Kidney epithelial cell (primary cell): ENCODE measurements at regions not wholly inside any gene's neighbourhood (a gene's known extent, or its start where the extent isn't known, plus 50 kb on each side); places are given as distances from the start of the nearest gene placed in this dataset.

Source experiments
- DNase-seq: peaks from one replicate; pipeline ENCODE4 v3.0.0-alpha.2; 2010; ENCODE audit warnings: low read depth
- H3K27me3 ChIP-seq: 2 replicates; pipeline ENCODE4 v1.6.0; 2011; ENCODE audit warnings: low read length; ENCODE audit not compliant: control insufficient read depth, insufficient read depth
- H3K36me3 ChIP-seq: 2 replicates; pipeline ENCODE4 v1.5.1; 2011; ENCODE audit warnings: low read length; ENCODE audit not compliant: control insufficient read depth, insufficient read depth
- H3K4me3 ChIP-seq: 2 replicates; pipeline ENCODE4 v1.5.1; 2011; ENCODE audit warnings: low read depth, mild to moderate bottlenecking, control low read depth, low read length
- TF ChIP-seq, protein P1 (sequence below): IDR thresholded peaks from 2 replicates; pipeline ENCODE4 v1.5.1; 2011; ENCODE audit warnings: mild to moderate bottlenecking, moderate library complexity, low read length, control low read depth, inconsistent platforms; ENCODE audit not compliant: insufficient read depth, poor library complexity, severe bottlenecking

- H3K36me3 ChIP-seq, result no peaks in the 10 kb centered on the region
- TF ChIP-seq, protein P1, sequence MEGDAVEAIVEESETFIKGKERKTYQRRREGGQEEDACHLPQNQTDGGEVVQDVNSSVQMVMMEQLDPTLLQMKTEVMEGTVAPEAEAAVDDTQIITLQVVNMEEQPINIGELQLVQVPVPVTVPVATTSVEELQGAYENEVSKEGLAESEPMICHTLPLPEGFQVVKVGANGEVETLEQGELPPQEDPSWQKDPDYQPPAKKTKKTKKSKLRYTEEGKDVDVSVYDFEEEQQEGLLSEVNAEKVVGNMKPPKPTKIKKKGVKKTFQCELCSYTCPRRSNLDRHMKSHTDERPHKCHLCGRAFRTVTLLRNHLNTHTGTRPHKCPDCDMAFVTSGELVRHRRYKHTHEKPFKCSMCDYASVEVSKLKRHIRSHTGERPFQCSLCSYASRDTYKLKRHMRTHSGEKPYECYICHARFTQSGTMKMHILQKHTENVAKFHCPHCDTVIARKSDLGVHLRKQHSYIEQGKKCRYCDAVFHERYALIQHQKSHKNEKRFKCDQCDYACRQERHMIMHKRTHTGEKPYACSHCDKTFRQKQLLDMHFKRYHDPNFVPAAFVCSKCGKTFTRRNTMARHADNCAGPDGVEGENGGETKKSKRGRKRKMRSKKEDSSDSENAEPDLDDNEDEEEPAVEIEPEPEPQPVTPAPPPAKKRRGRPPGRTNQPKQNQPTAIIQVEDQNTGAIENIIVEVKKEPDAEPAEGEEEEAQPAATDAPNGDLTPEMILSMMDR, result no peak
- no peak overlapping the region for H3K4me3 ChIP-seq
- DNase-seq, result no peak
- H3K27me3 ChIP-seq, result no peaks in the 10 kb centered on the region
These were observed 227.8 kb downstream of the NAF1 start for GRCh38 chr4:162938738-162939485.

- Histone ChIP-seq H3K4me3 (no peak overlapping the region), H3K27me3 (no peaks in the 10 kb centered on the region), H3K36me3 (no peaks in the 10 kb centered on the region)
- no peak for DNase-seq
- TF ChIP-seq, protein P1, result no peak
These were observed 231.5 kb downstream of the NAF1 start for GRCh38 chr4:162935214-162935613.

DNA sequence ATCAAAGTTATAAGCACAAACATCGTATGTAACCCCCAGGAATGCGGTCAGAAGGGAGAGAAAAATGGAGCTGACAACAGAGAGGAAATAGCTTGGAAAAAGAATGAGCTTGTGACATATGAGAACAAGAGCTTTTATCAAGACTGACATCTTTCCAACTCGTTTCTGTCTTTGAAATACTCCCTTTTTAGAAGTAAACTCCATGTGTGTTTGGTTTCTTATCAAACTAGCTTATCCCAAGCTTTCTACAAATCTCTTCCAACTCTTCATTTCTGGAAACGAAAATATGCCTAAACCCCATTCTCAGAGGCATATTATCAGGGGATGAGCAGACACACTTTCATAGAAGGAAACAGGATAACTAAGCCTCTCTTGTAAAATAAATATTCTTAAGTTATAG, 235.4 kb downstream of the NAF1 start:
- H3K4me3 ChIP-seq, result no peak overlapping the region
- H3K27me3 ChIP-seq, result no peaks in the 10 kb centered on the region
- H3K36me3 ChIP-seq, result no peaks in the 10 kb centered on the region
- TF ChIP-seq, protein P1, result no peak
- no peak for DNase-seq

- Histone ChIP-seq H3K36me3 (no peaks in the 10 kb centered on the region), H3K4me3 (no peak overlapping the region), H3K27me3 (no peaks in the 10 kb centered on the region)
- TF ChIP-seq, protein P1, result no peak
- DNase-seq, result no peak
These were observed 245.4 kb downstream of the NAF1 start for GRCh38 chr4:162921178-162921785.

GRCh38 chr4:162920649-162921048, 246.0 kb downstream of the NAF1 start:
- H3K27me3 ChIP-seq, result no peaks in the 10 kb centered on the region
- DNase-seq, result no peak
- no peak overlapping the region for H3K4me3 ChIP-seq
- no peaks in the 10 kb centered on the region for H3K36me3 ChIP-seq
- TF ChIP-seq, protein P1, result no peak

- H3K4me3 ChIP-seq, result no peak overlapping the region
- no peaks in the 10 kb centered on the region for H3K36me3 ChIP-seq
- TF ChIP-seq, protein P1, result no peak
- H3K27me3 ChIP-seq, result no peaks in the 10 kb centered on the region
- DNase-seq, result no peak
These were observed 254.2 kb downstream of the NAF1 start for GRCh38 chr4:162912482-162912881.
